Naive thymus-derived CD8-positive, alpha-beta T cell (primary cell): ENCODE measurements at regions not wholly inside any gene's neighbourhood (a gene's known extent, or its start where the extent isn't known, plus 50 kb on each side); places are given as distances from the start of the nearest gene placed in this dataset.
"Not testable (repeated sequence)": the region's sequence is repeated elsewhere in the genome, so short reads cannot be mapped to it uniquely, and the experiment has no call there.

Source experiments
- ATAC-seq, 2 donors: fragments of 150-1000 bp; cut with Tn5 transposase in 1 of 2; sonication (Bioruptor Pico), chemical (Tn5 transposase) in 1 of 2; 1 replicate in 1 of 2; 2 replicates in 1 of 2; pipeline ENCODE4 v1.10.0; 2021; ENCODE audit warnings: mild to moderate bottlenecking in 2 of 2, moderate library complexity in 2 of 2
- POLR2A ChIA-PET: fragments of 350-600 bp; sonication (Branson Sonifier 250); formaldehyde crosslinking; loops from one replicate; lab custom pipeline; 2021; ENCODE audit warnings: antibody characterized with exemption; lab: Charles Lee
- DNase-seq, 10 donors: peaks; one replicate each; pipeline versions ENCODE4 v3.0.0 to v3.0.0-alpha.2; 2020 to 2022
- H3K27ac Mint-ChIP-seq, 10 donors: one replicate each; pipeline ENCODE4 v1.8.0; 2020 to 2022; ENCODE audit warnings: mild to moderate bottlenecking in 10 of 10, mixed read lengths in 10 of 10, moderate library complexity in 4 of 10, inconsistent platforms in 1 of 10
- H3K27me3 Mint-ChIP-seq, 5 donors: one replicate each; pipeline ENCODE4 v1.8.0; 2021 to 2022; ENCODE audit warnings: mixed read lengths in 5 of 5
- H3K36me3 Mint-ChIP-seq, 3 donors: one replicate each; pipeline ENCODE4 v1.8.0; 2020 to 2022; ENCODE audit warnings: mixed read lengths in 3 of 3, mild to moderate bottlenecking in 2 of 3, inconsistent platforms in 1 of 3
- H3K4me1 Mint-ChIP-seq, 4 donors: one replicate each; pipeline ENCODE4 v1.8.0; 2021 to 2022; ENCODE audit warnings: mixed read lengths in 4 of 4
- H3K4me3 Mint-ChIP-seq, 10 donors: one replicate each; pipeline ENCODE4 v1.8.0; 2020 to 2022; ENCODE audit warnings: mild to moderate bottlenecking in 10 of 10, mixed read lengths in 10 of 10, moderate library complexity in 6 of 10, inconsistent platforms in 1 of 10
- H3K9me3 Mint-ChIP-seq, 9 donors: one replicate each; pipeline ENCODE4 v1.8.0; 2020 to 2022; ENCODE audit warnings: mixed read lengths in 9 of 9, mild to moderate bottlenecking in 3 of 9, inconsistent platforms in 1 of 9, moderate library complexity in 1 of 9

GRCh38 chr16:29200135-29200601 lies 206.3 kb downstream of the NPIPB11 start:
- H3K27me3 Mint-ChIP-seq, H3K4me1 Mint-ChIP-seq, H3K36me3 Mint-ChIP-seq, H3K4me3 Mint-ChIP-seq, DNase-seq, ATAC-seq: not testable (repeated sequence)
- peak overlapping the region in 2 of 10 donors; percentile 46 to 62 for H3K27ac Mint-ChIP-seq
- H3K9me3 Mint-ChIP-seq, result peaks cover 0 to 12% (median 0%) of the 10 kb centered on the region in 9 donors
- POLR2A ChIA-PET, result interaction anchor here (0.6 kb wide), 1 partner anchor 372 kb away, joined by 3 read pairs; no protein-coding TSS in a partner anchor

GRCh38 chr16:29199626-29200025 lies 206.9 kb downstream of the NPIPB11 start:
- ATAC-seq, POLR2A ChIA-PET, H3K4me1 Mint-ChIP-seq, H3K36me3 Mint-ChIP-seq, H3K27me3 Mint-ChIP-seq, H3K4me3 Mint-ChIP-seq, DNase-seq: not testable (repeated sequence)
- H3K9me3 Mint-ChIP-seq, result peaks cover 0 to 12% (median 0%) of the 10 kb centered on the region in 9 donors
- peak overlapping the region in 1 of 10 donors; percentile 57 for H3K27ac Mint-ChIP-seq

- ATAC-seq (no peak), DNase-seq (no peak)
- peak overlapping the region in 1 of 10 donors; percentile 21 for H3K27ac Mint-ChIP-seq
Measured at GRCh38 chr16:29198731-29199521, 207.6 kb downstream of the NPIPB11 start.

GRCh38 chr16:29198231-29198630 lies 208.3 kb downstream of the NPIPB11 start:
- peaks cover 0 to 4% (median under 1%) of the 10 kb centered on the region in 4 donors for H3K4me1 Mint-ChIP-seq
- no peak overlapping the region for H3K4me3 Mint-ChIP-seq
- peaks cover 0 to 12% (median 0%) of the 10 kb centered on the region in 9 donors for H3K9me3 Mint-ChIP-seq
- no peaks in the 10 kb centered on the region for H3K36me3 Mint-ChIP-seq
- peak overlapping the region in 2 of 10 donors; percentile 32 to 73 for H3K27ac Mint-ChIP-seq
- no peaks in the 10 kb centered on the region for H3K27me3 Mint-ChIP-seq
- DNase-seq, result no peak
- POLR2A ChIA-PET, result no interaction called here
- no peak for ATAC-seq

More at GRCh38 chr16:29198731-29199521, 207.6 kb downstream of the NPIPB11 start:
- Mint-ChIP-seq H3K27me3 (no peaks in the 10 kb centered on the region), H3K4me3 (no peak overlapping the region), H3K36me3 (no peaks in the 10 kb centered on the region), H3K9me3 (peaks cover 0 to 12% (median 0%) of the 10 kb centered on the region in 9 donors), H3K4me1 (peaks cover 0 to 4% (median under 1%) of the 10 kb centered on the region in 4 donors)
- POLR2A ChIA-PET, result no interaction called here

- H3K9me3 Mint-ChIP-seq, result peaks cover 0 to 12% (median 0%) of the 10 kb centered on the region in 9 donors
- H3K27ac Mint-ChIP-seq, POLR2A ChIA-PET, H3K27me3 Mint-ChIP-seq, H3K4me3 Mint-ChIP-seq, H3K36me3 Mint-ChIP-seq, DNase-seq, H3K4me1 Mint-ChIP-seq, ATAC-seq: not testable (repeated sequence)
Measured at GRCh38 chr16:29197494-29198100, 208.9 kb downstream of the NPIPB11 start.

- DNase-seq, H3K36me3 Mint-ChIP-seq, H3K27me3 Mint-ChIP-seq, H3K4me1 Mint-ChIP-seq, POLR2A ChIA-PET, ATAC-seq, H3K4me3 Mint-ChIP-seq, H3K27ac Mint-ChIP-seq: not testable (repeated sequence)
- H3K9me3 Mint-ChIP-seq, result peaks cover 0 to 12% (median 0%) of the 10 kb centered on the region in 9 donors
Measured at GRCh38 chr16:29196746-29197145, 209.8 kb downstream of the NPIPB11 start.

- H3K27me3 Mint-ChIP-seq, H3K4me1 Mint-ChIP-seq, ATAC-seq, POLR2A ChIA-PET, DNase-seq, H3K36me3 Mint-ChIP-seq, H3K4me3 Mint-ChIP-seq: not testable (repeated sequence)
- Mint-ChIP-seq H3K27ac (peak overlapping the region in 1 of 10 donors; percentile 90), H3K9me3 (peaks cover 0 to 12% (median 0%) of the 10 kb centered on the region in 9 donors)
Measured at GRCh38 chr16:29195116-29195872, 210.4 kb downstream of the LAT start.

GRCh38 chr16:29194185-29194844 lies 209.5 kb downstream of the LAT start:
- POLR2A ChIA-PET, ATAC-seq, H3K27me3 Mint-ChIP-seq, H3K36me3 Mint-ChIP-seq, H3K4me3 Mint-ChIP-seq, H3K4me1 Mint-ChIP-seq, DNase-seq: not testable (repeated sequence)
- H3K9me3 Mint-ChIP-seq, result peaks cover 0 to 12% (median 0%) of the 10 kb centered on the region in 9 donors
- H3K27ac Mint-ChIP-seq, result peak overlapping the region in 1 of 10 donors; percentile 86

- H3K4me3 Mint-ChIP-seq, H3K27ac Mint-ChIP-seq, ATAC-seq, DNase-seq, POLR2A ChIA-PET, H3K27me3 Mint-ChIP-seq, H3K36me3 Mint-ChIP-seq, H3K4me1 Mint-ChIP-seq: not testable (repeated sequence)
- peaks cover 0 to 12% (median 0%) of the 10 kb centered on the region in 9 donors for H3K9me3 Mint-ChIP-seq
Measured at GRCh38 chr16:29193634-29194033, 208.8 kb downstream of the LAT start.

- H3K4me1 Mint-ChIP-seq, H3K4me3 Mint-ChIP-seq, ATAC-seq, DNase-seq, H3K36me3 Mint-ChIP-seq, POLR2A ChIA-PET, H3K27me3 Mint-ChIP-seq: not testable (repeated sequence)
- H3K9me3 Mint-ChIP-seq, result peaks cover 0 to 12% (median 0%) of the 10 kb centered on the region in 9 donors
- H3K27ac Mint-ChIP-seq, result peak overlapping the region in 2 of 10 donors; percentile 35 to 91
Measured at GRCh38 chr16:29193248-29193574, 208.4 kb downstream of the LAT start.

- Mint-ChIP-seq H3K9me3 (peaks cover 0 to 9% (median 0%) of the 10 kb centered on the region in 9 donors), H3K4me1 (peaks cover 0 to 3% (median 2%) of the 10 kb centered on the region in 4 donors), H3K4me3 (no peak overlapping the region), H3K27me3 (no peaks in the 10 kb centered on the region), H3K36me3 (no peaks in the 10 kb centered on the region), H3K27ac (peak overlapping the region in 3 of 10 donors; percentile 31 to 35 (median 33))
- peak in 1 of 10 donors; percentile 33 for DNase-seq
- ATAC-seq, result no peak
- POLR2A ChIA-PET, result no interaction called here
Measured at GRCh38 chr16:29192329-29193247, 207.7 kb downstream of the LAT start.
